VCaP (cell line): ENCODE measurements at regions not wholly inside any gene's neighbourhood (a gene's known extent, or its start where the extent isn't known, plus 50 kb on each side); places are given as distances from the start of the nearest gene placed in this dataset.

Source experiments
- H3K27ac ChIP-seq: fragments of 450-650 bp; 2 replicates; pipeline ENCODE4 v1.5.1; 2017
- TF ChIP-seq, protein P1 (sequence below): fragments of 450-650 bp; conservative IDR thresholded peaks from 2 replicates; pipeline ENCODE4 v1.5.1; 2017; ENCODE audit warnings: mild to moderate bottlenecking, moderate library complexity

GRCh38 chr4:89411539-89412309, 104.1 kb upstream of the GPRIN3 start:
- TF ChIP-seq, protein P1, sequence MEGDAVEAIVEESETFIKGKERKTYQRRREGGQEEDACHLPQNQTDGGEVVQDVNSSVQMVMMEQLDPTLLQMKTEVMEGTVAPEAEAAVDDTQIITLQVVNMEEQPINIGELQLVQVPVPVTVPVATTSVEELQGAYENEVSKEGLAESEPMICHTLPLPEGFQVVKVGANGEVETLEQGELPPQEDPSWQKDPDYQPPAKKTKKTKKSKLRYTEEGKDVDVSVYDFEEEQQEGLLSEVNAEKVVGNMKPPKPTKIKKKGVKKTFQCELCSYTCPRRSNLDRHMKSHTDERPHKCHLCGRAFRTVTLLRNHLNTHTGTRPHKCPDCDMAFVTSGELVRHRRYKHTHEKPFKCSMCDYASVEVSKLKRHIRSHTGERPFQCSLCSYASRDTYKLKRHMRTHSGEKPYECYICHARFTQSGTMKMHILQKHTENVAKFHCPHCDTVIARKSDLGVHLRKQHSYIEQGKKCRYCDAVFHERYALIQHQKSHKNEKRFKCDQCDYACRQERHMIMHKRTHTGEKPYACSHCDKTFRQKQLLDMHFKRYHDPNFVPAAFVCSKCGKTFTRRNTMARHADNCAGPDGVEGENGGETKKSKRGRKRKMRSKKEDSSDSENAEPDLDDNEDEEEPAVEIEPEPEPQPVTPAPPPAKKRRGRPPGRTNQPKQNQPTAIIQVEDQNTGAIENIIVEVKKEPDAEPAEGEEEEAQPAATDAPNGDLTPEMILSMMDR, result no peak
- H3K27ac ChIP-seq, result no peak overlapping the region

- no peak overlapping the region for H3K27ac ChIP-seq
- TF ChIP-seq, protein P1, result no peak
Observed at GRCh38 chr4:89410687-89411086, 103.1 kb upstream of the GPRIN3 start.

- peak overlapping the region; percentile 54 for H3K27ac ChIP-seq
- TF ChIP-seq, protein P1, result no peak
Observed at GRCh38 chr4:89404530-89404929, 96.9 kb upstream of the GPRIN3 start.

DNA sequence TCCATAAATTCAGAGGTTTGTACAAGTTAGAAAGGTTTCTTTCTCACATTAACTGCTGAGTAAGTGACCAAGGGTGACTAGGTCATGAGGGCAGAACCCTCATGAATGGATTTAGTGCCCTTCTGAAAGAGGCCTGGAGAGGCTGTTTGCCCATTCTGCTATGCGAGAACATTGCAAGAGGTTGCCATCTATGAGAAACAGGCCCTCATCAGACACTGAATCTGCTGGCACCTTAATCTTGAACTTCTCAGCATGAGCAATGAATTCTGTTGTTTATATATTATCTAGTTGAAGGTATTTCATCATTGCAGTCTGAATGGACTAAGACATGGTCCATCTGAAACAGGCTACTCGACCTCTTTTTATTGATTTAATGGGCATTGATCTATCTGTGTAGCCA, 96.2 kb upstream of the GPRIN3 start:
- TF ChIP-seq, protein P1, result no peak
- H3K27ac ChIP-seq, result peak overlapping the region; percentile 54

DNA sequence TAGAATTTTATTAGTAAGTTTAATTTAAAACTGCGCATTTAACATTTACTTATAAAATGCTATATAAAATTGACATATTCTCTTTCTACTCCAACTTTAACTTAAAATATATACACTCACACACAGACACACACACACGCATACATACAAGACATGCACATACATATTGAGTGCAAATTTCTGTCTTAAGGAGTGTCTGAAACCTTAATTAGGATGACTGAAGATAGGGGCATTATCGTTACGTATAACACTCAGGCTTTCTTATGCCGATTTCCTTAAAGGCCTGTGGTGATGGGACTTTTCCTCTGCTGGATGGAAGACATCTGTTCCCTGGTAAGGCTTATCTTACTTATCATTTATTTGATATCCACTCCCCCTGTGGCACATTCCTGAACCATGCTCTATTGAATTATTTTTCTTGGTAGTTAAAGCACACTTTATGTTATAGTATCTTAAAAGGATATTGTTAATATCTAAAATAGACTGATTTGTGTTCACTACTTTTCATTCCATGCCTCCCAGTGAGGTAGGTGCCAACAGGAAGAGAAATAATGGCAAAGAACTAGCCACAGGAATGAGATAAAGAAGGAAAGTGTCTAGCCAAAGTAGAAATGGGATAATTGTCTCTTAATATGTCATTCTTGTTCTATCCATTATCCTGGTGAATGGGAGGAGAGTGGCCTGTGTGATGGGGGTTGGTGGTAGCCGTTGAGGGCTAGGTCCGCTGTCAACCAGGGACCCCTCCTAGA, 92.9 kb upstream of the GPRIN3 start:
- no peak overlapping the region for H3K27ac ChIP-seq
- TF ChIP-seq, protein P1, result no peak

GRCh38 chr4:89398644-89399043, 91.0 kb upstream of the GPRIN3 start:
- TF ChIP-seq, protein P1, result no peak
- H3K27ac ChIP-seq, result no peak overlapping the region

GRCh38 chr4:89398146-89398545, 90.5 kb upstream of the GPRIN3 start:
- H3K27ac ChIP-seq, result no peak overlapping the region
- TF ChIP-seq, protein P1, result no peak
